Iris pigment epithelial cell (primary cell): ENCODE measurements at regions not wholly inside any gene's neighbourhood (a gene's known extent, or its start where the extent isn't known, plus 50 kb on each side); places are given as distances from the start of the nearest gene placed in this dataset.
"Not testable (repeated sequence)": the region's sequence is repeated elsewhere in the genome, so short reads cannot be mapped to it uniquely, and the experiment has no call there.

Source experiments
- DNase-seq: peaks from one replicate; pipeline ENCODE4 v3.0.0-alpha.2; 2011; ENCODE audit warnings: low read depth

DNA sequence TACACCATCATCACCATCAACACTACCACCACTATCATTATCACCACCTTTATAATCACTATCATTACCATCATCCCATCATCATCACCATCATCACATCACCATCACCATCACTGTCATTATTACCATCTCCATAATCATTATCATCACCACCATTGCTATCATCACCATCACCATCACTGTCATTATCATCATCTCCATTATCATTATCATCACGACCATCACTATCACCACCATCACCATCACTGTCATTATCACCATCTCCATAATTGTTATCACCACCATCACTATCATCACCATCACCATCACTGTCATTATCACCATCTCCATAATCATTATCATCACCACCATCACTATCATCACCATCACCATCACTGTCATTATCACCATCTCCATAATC lies 279.6 kb upstream of the HS6ST1 start:
- not testable (repeated sequence) for DNase-seq

DNA sequence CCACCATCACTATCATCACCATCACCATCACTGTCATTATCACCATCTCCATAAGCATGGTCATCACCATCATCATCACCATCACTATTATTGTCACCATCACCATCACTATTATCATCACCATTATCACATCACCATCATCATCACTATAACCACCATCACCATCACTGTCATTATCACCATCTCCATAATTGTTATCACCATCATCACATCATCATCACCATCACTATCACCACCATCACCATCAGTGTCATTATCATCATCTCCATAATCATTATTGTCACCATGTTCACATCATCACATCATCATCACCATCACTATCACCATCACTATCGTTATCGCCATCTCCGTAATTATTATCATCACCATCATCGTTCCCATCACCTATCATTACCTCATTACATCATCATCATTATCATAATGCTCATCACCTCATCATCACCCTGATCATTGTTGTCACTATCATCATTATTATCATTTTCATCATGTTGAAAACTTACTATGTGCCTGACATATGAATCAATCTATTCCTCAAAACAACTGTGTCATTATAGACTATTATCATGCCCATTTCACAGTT lies 280.3 kb upstream of the HS6ST1 start:
- no peak for DNase-seq

DNA sequence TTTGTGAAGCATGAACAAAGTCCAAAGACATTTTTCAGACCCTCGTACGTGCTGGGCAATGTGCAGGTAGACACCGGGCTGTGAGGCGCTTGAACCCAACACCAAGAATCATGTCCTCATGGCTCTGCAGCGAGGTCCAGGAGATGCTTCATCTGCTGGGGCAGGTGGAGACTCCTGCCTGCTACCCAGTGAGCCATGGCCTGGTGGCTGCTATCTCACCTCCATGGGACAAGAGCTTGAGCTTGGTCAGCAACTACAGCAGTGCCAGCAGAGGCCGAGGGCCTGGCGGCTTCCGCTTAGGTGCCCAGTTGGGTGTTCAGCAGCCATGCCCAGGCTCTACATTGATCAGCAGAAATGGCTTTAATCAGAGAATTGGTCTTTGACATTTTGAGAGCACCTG lies 281.0 kb upstream of the HS6ST1 start:
- DNase-seq: no peak

DNA sequence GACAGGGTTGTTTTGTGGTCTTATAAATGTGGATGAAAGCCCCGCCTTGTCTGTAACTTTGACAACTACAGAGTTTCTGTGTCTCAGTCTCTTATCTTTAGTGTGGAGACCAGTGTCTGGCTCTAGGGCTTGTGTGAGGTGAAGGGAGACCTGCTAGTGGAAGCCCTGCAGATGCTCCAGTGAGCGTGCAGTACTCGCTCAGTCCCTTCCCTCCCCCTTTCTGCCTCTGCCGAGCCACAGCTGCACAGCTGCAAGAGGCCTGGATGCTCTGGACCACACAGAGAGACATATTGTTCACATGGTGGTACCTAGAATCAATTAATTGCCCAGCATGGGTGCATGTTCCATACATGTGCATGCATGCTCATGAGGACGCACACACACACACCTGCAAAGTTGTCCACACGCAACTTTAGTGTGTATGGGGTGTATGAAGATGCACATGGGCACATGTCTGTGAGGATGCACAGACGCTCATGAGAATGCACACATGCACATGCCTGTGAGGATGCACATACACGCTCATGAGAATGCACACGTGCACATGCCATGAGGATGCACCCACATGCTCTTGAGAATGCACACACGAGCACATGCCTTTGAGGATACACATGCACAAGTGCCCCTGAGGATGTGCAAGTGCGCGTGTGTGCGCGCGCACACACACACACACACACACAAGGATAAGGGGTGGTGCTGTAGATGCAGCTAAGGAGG lies 282.1 kb upstream of the HS6ST1 start:
- DNase-seq: no peak

DNA sequence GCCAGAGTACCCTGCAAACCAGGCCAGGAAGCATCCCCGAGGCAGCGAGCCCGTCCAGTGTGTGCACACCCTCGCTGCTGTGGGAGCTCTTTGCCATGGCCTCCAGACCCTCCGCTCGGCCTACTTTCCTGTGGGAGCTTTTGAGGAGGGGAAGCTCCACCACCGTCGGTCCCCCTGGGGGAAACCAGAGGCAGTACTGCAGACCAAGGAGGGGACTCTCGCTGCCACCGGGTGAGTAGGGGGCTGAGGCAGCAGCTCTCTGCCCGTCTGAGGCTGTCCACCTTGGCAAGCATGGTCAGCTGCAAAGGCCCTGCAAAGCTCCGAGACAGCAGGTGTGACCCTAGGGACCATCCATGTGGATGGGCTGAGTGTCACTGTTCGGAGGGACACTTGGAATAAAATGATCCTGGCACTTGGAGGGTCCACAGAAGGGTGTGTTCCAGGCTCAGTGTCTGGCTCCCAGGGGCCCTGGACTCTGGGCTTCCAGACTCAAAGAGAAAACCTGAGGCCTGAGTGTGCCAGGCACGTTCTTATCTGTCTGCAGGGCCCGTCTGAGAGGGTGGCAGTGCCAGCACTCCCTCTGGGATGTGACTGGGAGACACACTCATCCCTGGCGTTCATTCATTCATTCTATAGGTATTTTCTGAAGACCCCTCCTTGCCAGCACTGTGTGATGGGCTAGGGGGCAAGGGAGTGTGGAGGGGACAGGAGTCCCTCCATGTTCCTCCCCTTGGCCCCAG lies 282.8 kb upstream of the HS6ST1 start:
- no peak for DNase-seq

DNA sequence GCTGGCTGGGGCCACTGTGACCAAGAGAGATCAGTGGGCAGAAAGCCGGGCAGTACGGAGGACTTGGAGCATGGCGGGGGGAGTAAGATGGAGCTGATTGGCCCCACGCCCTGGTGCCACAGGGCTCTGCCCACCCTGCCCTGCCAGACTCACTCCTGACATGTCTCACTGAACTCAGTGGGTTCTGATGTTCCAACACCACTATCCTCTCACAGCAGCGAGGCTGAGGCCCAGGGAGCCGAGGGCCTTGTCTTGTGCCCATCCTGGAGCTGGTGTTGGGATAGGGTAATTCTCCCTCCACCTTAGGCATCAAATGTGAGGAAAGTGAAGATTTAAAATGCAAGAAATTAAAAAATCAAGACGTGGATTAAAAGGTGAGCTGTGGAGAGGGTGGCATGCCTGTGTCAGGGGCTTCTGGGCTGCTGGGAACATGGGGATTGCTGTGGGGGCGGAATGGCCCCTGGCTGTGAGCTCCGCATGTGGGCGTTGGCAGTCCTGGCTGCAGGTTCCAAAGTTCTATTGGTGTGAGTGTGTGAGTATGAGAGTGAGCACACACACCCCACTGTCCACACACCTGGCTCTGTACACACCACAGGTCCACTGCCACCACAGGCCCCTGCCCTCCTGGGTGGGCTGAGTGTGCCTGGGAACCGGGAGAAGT lies 283.5 kb upstream of the HS6ST1 start:
- DNase-seq: no peak

DNA sequence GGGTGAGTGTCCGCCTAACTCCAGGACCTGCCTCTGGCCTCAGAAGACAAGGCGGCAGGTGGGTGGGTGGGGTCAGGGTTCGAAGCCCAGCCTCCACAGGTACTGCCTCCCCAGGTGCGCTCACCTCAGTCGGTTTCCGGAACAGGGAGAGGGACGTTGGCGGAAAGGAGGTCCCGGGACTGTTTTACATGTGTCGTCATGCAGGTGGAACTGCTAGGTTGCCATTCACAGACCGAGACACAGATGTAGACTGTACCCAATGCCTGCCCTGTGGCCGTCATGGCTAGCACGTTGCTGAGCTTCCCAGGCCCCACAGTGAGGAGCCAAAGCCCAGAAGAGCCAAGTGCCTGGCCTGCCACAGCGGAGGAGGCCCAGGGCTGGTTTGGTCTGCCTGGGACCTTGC lies 284.0 kb upstream of the HS6ST1 start:
- DNase-seq: no peak

DNA sequence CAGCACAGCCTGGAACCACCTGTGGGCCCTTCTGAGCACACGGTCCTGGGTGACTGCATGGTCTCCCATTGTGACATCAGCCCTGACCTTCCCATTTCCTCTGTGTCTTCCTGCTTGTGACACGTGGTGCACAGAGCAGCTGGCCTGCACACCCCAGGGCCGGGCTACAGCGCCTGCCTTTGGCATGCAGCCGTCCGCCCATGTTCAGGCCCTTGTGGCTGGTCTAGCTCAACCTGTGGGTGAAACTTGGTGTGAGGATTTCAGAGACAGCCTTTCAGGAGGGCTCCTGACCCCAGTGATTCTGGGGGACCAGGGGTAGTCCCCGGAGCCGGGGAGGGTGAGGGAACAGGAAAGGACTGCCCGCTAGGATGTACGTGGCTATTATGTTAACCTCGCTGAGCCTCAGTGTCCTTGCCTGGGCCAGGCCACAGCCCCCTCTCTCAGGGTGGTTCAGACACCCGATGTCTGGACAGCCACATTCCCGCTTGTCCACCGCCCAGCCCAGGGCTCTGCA lies 284.8 kb upstream of the HS6ST1 start:
- DNase-seq: no peak

DNA sequence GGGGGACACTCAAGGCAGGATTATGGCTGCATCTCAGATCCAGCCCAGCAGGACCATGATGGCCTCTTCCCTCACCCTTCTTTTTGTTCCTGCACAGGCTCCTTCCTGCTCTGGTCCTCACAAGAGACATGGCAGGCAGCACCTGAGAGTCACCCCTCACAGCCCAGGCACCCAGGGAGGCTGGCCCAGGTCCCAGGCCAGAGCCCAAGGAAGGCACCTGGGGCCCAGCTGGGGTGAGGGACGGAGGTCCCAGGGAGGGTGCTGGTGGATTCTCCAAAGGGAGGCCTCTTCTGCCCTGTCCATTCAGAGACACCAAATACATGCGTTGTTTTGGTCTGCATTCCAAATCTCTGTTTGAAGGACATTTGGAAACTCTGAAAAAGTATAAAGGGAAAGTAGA lies 285.4 kb upstream of the HS6ST1 start:
- no peak for DNase-seq

DNA sequence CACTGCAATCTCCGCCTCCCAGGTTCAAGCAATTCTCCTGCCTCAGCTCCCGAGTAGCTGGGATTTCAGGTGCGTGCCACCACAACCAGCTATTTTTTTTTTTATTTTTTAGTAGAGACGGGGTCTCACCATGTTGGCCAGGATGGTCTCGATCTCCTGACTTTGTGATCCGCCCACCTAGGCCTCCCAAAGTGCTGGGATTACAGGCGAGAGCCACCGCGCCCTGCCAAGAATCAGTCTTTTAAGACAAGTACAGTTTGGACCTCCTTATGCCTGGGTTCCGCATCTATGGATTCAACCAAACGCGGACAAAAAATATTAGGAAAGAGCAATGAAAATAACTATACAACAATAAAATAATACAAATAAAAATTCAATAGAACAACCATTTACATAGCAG lies 285.9 kb upstream of the HS6ST1 start:
- not testable (repeated sequence) for DNase-seq

DNA sequence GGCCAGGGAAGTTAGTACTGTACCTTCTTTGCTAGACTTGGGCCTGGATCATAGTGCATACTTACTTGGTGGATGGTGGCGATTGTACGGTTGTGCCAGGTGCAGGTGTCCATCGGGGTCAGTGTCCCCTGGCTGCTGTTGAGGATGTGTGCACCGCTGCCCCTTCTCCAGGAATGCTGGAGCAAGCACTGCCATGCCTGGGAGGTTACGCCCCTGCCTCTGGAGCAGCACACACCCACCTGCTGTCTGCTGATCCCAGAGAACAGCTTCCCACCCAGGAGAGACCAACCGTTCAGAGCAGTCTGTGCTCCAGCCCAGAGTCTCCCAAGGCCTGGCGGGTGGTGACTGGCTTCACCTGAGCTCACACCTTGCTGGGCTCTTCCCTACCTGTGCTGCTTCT lies 286.8 kb upstream of the HS6ST1 start:
- no peak for DNase-seq

DNA sequence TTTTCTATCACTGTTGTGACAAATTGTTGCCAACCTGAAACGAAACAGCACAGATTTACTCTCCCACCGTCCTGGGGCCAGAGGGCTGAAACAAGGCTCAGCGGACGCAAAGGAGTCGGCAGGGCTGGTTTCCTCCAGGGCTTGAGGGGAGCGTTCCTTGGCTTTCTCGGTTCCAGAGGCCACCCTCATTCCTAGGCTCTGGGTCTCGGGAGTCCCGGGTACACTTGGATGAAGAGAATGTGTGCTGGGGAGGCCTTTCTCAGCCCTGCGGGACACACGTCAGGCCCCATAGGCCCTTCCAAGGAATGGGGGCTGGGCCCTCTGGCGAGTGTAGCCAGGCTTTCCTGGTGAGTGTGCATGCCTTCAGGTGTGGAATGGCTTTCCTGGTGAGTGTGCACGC lies 287.3 kb upstream of the HS6ST1 start:
- no peak for DNase-seq

DNA sequence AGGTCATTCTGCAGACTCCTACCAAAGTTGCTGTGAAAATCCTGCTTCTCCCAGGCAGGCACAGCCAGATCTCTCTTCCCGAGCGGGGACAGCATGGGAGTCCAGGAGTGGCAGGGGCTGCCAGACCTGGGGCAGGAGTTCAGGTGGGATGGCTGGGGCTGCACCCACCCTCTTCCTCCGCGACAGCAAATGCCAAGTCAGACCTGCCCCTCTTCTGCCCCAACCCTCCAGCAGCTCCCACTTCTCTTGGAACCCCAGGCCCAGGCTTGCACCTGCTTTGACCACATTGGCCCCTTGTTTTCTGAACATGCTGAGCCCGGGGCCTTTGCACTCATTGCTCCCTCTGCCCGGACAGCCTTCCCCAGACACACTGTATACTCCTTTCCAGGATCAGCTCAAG lies 288.2 kb upstream of the HS6ST1 start:
- no peak for DNase-seq

DNA sequence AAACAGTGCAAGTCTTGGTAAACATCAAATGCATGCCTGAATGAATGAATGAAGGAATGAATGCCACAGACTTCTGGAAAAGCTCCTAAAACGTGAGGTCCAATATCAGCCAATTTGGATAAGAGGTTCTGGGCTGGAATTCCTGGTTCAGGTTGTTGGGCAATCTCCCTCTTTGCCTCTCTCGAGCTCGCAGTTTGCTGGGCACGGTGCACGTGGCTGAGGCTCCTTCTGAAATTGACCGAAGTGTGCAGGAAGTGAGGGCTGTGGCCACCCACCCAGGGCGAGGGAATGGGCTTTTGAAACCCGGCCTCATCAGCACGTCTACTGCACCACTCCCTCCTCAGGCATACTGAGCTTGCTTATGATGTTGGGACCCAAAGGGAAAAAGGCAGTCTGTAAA lies 288.8 kb upstream of the HS6ST1 start:
- no peak for DNase-seq

DNA sequence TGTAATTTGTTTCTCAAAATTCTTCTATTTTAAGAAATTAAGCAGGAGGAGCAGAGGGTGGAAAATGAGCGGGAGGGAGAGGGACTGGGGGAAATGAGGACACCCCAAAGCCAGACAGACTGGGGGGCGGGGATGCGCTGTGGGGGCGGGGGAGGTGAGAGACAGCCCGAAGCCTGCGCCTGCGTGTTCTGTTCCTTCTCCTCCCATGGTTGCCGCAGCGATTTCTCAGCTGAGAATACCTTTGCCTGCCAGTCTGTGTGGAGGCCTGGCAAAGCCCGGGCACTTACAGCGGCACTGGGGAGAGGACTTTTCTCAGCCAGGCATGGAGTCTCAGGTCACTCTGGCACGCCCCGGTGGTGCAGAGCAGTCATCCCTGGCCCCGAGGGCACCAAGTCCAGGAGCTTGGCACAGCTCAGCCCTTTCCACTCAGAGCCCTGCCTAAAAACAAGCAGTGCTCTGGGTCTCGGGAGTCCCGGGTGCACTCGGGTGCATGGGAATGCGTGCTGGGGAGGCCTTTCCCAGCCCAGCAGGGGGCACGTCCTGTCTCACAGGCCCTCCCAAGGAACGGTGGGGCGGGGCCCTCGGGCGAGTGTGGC lies 289.3 kb upstream of the HS6ST1 start:
- no peak for DNase-seq

DNA sequence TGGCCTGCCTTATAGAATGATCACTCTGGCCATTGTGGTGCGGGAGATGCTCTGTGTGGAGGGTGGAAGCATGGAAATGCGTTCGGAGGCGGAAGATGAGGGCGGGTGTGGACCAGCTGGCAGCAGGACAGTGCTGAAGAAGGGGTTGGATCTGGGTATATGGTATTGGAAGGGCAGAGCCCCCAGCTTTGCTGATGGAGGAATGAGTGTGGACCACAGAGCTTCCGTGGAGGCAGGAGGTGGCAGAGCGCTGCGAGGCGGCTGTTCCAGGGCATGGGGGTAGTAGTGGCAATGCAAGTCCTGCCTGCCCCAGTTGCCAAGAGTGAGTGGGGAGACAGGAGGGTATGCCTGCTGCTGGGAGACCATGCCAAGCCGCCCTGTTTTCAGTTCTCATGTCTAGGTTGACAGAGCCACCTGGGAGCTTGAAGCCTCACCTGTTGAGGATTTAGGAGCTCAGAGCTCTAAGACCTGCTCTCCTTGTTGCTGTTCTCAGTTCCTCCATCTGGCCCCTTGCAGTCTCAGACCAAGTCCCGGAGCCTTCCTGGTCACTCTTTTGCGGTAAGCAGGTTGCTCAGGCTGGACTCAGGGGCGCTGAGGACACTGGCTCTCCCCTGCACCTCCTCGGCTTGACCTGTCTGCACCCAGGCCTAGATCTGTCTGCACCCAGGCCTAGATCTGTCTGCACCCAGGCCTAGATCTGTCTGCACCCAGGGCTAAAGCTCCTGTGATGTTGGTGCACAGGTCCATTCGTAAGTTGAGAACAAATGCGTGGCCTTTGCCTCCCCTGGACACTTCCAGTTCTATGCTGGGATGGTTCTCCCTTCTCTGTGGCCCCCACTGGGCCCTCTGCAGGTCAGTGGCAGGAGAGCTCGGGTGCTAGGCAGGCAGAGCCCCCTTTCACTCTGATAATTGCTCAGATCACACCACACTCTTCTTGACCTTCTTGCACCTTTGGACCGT lies 290.5 kb upstream of the HS6ST1 start:
- no peak for DNase-seq

DNA sequence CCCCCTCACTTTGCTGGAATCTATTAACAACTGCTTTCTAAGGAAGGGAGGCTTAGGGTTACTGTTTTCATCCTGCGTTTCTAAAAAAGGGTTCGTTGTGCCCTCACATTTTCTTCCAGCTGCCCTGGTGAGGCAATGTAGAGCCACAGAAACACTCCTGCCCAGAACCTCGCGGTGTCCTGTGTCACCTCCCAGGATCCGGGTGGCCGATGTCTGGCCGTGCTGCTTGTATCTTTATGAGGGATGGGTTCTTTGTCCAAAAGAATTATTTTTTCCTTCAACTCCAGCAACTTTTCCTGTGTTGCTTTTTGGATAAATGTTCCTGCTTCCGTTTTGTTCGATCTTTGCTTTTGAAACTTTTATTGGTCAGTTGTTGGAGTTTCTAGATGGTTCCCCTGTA lies 291.8 kb upstream of the HS6ST1 start:
- no peak for DNase-seq

DNA sequence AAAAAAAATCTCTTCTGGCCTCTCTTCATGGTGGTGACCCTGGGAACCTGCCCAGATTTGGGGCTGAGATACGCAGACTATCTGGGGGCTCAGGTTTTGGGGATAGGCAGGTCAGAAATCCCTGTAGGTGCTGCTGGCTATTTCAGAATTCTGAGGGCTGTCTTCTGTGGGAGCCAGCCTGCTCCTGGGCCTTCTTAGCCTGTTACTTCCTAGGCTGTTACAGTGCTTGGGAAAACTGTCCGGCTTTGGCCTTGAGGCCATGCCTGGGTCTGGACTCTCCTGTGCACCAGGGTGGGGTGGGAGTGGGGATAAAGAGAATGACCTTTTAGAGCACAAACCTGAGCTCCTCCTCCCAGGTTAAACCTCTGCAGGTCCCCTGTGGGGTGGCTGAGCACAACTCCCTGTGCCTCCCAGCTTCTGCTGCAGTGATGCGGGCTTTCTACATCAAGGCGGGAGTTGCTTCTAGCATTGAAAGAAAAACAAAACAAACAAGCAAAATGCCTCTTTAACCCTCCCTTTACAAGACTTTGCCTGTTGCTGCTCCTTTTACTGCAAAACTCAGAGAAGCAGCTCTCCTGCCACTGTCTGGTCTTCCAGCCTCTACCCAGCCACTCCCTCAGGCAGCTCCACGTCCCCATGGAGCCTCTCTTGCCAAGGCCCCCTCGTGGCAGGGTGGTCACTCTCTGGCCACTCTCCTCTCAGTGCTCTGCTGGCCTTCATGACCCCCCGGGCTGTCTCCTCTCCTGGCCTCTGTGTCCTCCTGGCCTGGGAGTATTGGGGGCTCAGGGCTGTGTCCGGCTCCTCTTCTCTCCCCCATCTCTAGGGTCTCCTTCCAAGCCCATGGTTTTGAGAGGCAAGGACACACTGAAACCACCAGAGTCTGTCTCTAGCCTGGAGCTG lies 293.0 kb upstream of the HS6ST1 start:
- DNase-seq: no peak

DNA sequence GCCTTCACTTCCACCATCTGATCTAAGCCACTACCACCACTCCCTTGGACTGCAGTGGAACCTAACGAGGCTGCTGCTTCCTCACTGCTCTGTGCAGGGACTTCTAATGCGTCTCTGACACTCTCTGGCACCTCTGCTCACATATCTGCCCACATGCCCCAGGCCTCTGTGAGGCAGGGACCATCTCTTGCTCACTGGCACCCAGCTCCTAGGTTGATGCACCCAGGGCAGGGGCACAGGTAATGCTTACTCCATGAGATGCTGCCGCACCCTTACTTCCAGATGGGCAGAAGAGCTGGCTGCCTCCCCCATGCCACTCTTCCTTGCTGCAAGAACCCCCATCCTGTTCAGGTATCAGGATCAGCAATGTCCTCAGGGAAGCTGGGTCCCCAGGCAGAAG lies 294.0 kb upstream of the HS6ST1 start:
- DNase-seq: no peak

DNA sequence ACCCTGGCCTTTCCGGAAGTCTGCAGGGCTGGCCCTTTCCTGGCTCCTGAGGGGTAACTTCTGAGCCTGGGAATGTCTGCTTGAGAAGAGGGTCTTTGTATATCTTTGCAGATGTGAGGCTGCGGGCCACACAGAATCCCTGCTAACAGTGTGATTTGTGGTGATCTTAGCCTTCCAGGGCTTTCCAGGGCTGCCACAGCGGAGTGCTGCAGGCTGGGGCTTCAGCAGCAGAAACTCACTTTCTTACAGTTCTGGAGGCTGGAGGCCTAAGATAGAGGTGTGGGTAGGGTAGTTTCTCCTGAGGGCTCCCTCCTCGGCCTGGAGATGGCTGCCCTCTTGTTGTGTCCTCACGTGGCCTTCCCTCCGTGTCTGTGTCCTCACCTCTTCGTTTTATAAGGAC lies 294.7 kb upstream of the HS6ST1 start:
- DNase-seq: no peak
